Lung microvascular endothelial cell (primary cell): ENCODE measurements at regions not wholly inside any gene's neighbourhood (a gene's known extent, or its start where the extent isn't known, plus 50 kb on each side); places are given as distances from the start of the nearest gene placed in this dataset.
A peak's percentile ranks its signal among the peaks of the same experiment; 100 is the strongest.
"Not testable (repeated sequence)": the region's sequence is repeated elsewhere in the genome, so short reads cannot be mapped to it uniquely, and the experiment has no call there.

Experiments
- DNase-seq, 2 donors: peaks; one replicate each; pipeline versions ENCODE4 v3.0.0 to v3.0.0-alpha.2; 2010; ENCODE audit warnings: low read depth in 2 of 2

- DNase-seq, result no peak
Measured at GRCh38 chr12:78331753-78332152, 501.1 kb downstream of the NAV3 start.

GRCh38 chr12:78338054-78338785 lies 507.5 kb downstream of the NAV3 start:
- DNase-seq, result no peak

GRCh38 chr12:78340406-78340805 lies 509.7 kb downstream of the NAV3 start:
- no peak for DNase-seq

GRCh38 chr12:78343657-78344056 lies 513.0 kb downstream of the NAV3 start:
- no peak for DNase-seq

GRCh38 chr12:78359520-78359919 lies 505.1 kb upstream of the SYT1 start:
- DNase-seq, result no peak

GRCh38 chr12:78361683-78362082 lies 502.9 kb upstream of the SYT1 start:
- DNase-seq, result no peak

- no peak for DNase-seq
Measured at GRCh38 chr12:78371284-78371683, 493.3 kb upstream of the SYT1 start.

- no peak for DNase-seq
Measured at GRCh38 chr12:78375461-78375860, 489.1 kb upstream of the SYT1 start.

GRCh38 chr12:78376257-78376656 lies 488.3 kb upstream of the SYT1 start:
- no peak for DNase-seq

GRCh38 chr12:78379065-78379464 lies 485.5 kb upstream of the SYT1 start:
- not testable (repeated sequence) for DNase-seq

GRCh38 chr12:78383414-78383813 lies 481.2 kb upstream of the SYT1 start:
- no peak for DNase-seq

- no peak for DNase-seq
Measured at GRCh38 chr12:78384541-78384940, 480.0 kb upstream of the SYT1 start.

- DNase-seq, result no peak
Measured at GRCh38 chr12:78385541-78385940, 479.0 kb upstream of the SYT1 start.

- no peak for DNase-seq
Measured at GRCh38 chr12:78386871-78387270, 477.7 kb upstream of the SYT1 start.

GRCh38 chr12:78387721-78388120 lies 476.9 kb upstream of the SYT1 start:
- DNase-seq, result no peak

- no peak for DNase-seq
Measured at GRCh38 chr12:78388461-78388860, 476.1 kb upstream of the SYT1 start.

GRCh38 chr12:78390920-78391319 lies 473.7 kb upstream of the SYT1 start:
- no peak for DNase-seq

GRCh38 chr12:78392918-78393317 lies 471.7 kb upstream of the SYT1 start:
- DNase-seq, result peak in 1 of 2 donors; percentile 17

- no peak for DNase-seq
Measured at GRCh38 chr12:78395961-78396360, 468.6 kb upstream of the SYT1 start.

GRCh38 chr12:78396538-78396937 lies 468.0 kb upstream of the SYT1 start:
- no peak for DNase-seq

GRCh38 chr12:78398750-78399149 lies 465.8 kb upstream of the SYT1 start:
- DNase-seq, result peak in 1 of 2 donors; percentile 47

GRCh38 chr12:78402366-78403134 lies 462.0 kb upstream of the SYT1 start:
- DNase-seq, result no peak

GRCh38 chr12:78403136-78403535 lies 461.4 kb upstream of the SYT1 start:
- peak in 1 of 2 donors; percentile 29 for DNase-seq
